ENCODE measurements at regions not wholly inside any gene's neighbourhood (a gene's known extent, or its start where the extent isn't known, plus 50 kb on each side); places are given as distances from the start of the nearest gene placed in this dataset.

DNA sequence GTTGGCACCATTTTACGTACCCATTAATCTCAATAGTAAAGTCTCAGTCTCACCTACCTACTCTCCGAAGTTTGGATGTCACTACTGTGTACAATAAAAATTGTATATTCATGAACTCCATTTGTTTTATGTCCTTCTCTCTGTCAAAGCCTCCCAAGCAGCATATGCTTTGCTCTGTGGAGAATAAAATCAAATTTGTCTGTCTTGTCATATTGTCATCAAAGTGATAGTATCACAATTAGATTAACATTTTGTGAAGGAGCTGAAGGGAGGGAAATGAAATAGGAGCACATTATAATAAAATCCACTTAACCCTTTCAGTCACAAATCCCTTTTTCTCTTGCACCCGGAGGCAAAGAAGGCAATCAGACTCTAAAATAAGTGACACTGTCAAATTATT lies 177.1 kb upstream of the RRP15 start:
- ChIA-PET CTCF (no interaction called here), POLR2A (no interaction called here)
- Mint-ChIP-seq H3K4me1 (no peaks in the 10 kb centered on the region), H3K9me3 (peaks cover 0 to 5% (median 4%) of the 10 kb centered on the region in 5 donors), H3K36me3 (no peaks in the 10 kb centered on the region), H3K4me3 (no peak overlapping the region), H3K27ac (no peak overlapping the region), H3K27me3 (no peaks in the 10 kb centered on the region)
- H3K27me3 ChIP-seq (ENCODE audit: insufficient read depth, low read length, poor library complexity, severe bottlenecking) = no peaks in the 10 kb centered on the region
- no peak overlapping the region for H3K27ac ChIP-seq (ENCODE audit: low read depth, low read length)
- H3K9me3 ChIP-seq (ENCODE audit: low read length) = no peaks in the 10 kb centered on the region
- DNase-seq = no peak
- no peaks in the 10 kb centered on the region for H3K4me1 ChIP-seq (ENCODE audit: insufficient read depth, low read length)
- no peak overlapping the region for H3K4me3 ChIP-seq (ENCODE audit: low read length)
- no peaks in the 10 kb centered on the region for H3K36me3 ChIP-seq (ENCODE audit: insufficient read depth, low read length)

DNA sequence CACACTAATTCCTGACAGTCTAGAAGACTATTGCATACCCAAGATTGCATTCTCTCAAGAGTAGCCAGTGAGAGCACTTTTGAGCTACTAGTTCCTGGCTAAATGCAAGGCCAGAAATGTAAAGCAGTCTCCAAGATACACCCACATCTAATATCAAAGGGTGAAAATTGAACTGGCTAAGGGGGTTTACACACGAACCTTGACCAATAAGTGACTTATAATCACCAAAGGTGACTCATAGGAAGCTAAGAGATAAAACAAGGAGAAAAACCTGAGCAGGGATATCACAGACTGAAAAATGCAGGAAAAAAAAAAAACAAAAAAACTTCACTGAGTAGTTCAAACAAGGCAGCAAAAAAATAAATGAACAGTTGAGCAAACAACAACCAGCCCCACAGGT lies 172.2 kb upstream of the RRP15 start:
- no peaks in the 10 kb centered on the region for H3K27me3 Mint-ChIP-seq
- POLR2A ChIA-PET = interaction anchor here (0.6 kb wide), 1 partner anchor 20 kb away, joined by 3 read pairs; no protein-coding TSS in a partner anchor
- no peak overlapping the region for H3K4me3 Mint-ChIP-seq
- H3K27ac Mint-ChIP-seq = no peak overlapping the region
- Histone ChIP-seq H3K27ac (ENCODE audit: low read depth, low read length) (no peak overlapping the region), H3K9me3 (ENCODE audit: low read length) (no peaks in the 10 kb centered on the region), H3K4me3 (ENCODE audit: low read length) (no peak overlapping the region), H3K36me3 (ENCODE audit: insufficient read depth, low read length) (no peaks in the 10 kb centered on the region), H3K4me1 (ENCODE audit: insufficient read depth, low read length) (no peaks in the 10 kb centered on the region), H3K27me3 (ENCODE audit: insufficient read depth, low read length, poor library complexity, severe bottlenecking) (no peaks in the 10 kb centered on the region)
- H3K4me1 Mint-ChIP-seq = no peaks in the 10 kb centered on the region
- CTCF ChIA-PET = no interaction called here
- no peaks in the 10 kb centered on the region for H3K36me3 Mint-ChIP-seq
- peaks cover 4 to 32% (median 9%) of the 10 kb centered on the region in 5 donors for H3K9me3 Mint-ChIP-seq
- no peak for DNase-seq

DNA sequence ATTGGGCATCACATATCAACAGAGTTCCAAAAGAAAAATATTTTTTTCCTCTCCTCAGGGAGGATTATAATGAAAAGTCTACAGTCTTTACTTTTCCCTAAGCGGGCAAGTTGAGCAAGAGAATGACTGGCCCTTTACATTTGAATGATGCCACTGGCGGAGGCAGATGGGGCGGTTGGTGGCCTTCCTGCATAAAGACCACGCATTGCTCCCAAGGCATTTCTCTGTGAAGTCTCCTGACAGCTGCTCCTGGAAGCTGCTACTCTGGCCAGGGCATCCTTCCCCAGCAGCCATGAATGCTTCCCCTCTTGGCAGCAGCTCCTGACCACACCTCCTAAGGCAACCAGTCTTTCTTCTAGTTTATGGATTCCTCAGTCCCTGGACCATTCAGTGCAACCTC lies 161.1 kb upstream of the RRP15 start:
- H3K27me3 Mint-ChIP-seq = no peaks in the 10 kb centered on the region
- H3K36me3 Mint-ChIP-seq = no peaks in the 10 kb centered on the region
- H3K4me1 Mint-ChIP-seq = no peaks in the 10 kb centered on the region
- H3K4me3 ChIP-seq (ENCODE audit: low read length) = no peak overlapping the region
- ChIA-PET POLR2A (no interaction called here), CTCF (no interaction called here)
- no peaks in the 10 kb centered on the region for H3K9me3 ChIP-seq (ENCODE audit: low read length)
- H3K36me3 ChIP-seq (ENCODE audit: insufficient read depth, low read length) = no peaks in the 10 kb centered on the region
- H3K4me1 ChIP-seq (ENCODE audit: insufficient read depth, low read length) = no peaks in the 10 kb centered on the region
- peaks cover 0 to 7% (median 0%) of the 10 kb centered on the region in 5 donors for H3K9me3 Mint-ChIP-seq
- H3K4me3 Mint-ChIP-seq = no peak overlapping the region
- H3K27me3 ChIP-seq (ENCODE audit: insufficient read depth, low read length, poor library complexity, severe bottlenecking) = no peaks in the 10 kb centered on the region
- no peak overlapping the region for H3K27ac ChIP-seq (ENCODE audit: low read depth, low read length)
- H3K27ac Mint-ChIP-seq = no peak overlapping the region
- no peak for DNase-seq

DNA sequence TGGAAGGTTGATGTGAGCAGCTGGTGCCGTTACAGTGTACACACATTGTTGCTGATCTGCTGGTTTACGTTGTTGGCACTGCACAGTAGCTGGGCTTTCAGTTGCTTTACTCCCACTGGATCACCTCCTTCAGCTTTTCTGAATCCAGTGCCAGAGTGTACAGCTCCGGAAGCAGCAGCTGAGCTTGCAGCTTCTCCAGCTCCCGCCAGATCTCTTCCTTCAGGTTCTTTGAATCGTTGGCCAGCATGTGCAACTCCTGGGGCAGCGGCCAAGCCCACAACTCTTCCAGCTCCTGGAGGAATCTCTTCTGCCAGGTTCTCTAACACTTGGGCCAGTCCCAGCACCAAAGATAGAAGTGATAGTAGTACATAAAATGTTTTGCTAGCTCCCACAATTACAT lies 149.7 kb upstream of the RRP15 start:
- ChIA-PET POLR2A (no interaction called here), CTCF (no interaction called here)
- no peaks in the 10 kb centered on the region for H3K27me3 Mint-ChIP-seq
- H3K27ac Mint-ChIP-seq = no peak overlapping the region
- no peaks in the 10 kb centered on the region for H3K4me1 ChIP-seq (ENCODE audit: insufficient read depth, low read length)
- no peak overlapping the region for H3K4me3 ChIP-seq (ENCODE audit: low read length)
- H3K27me3 ChIP-seq (ENCODE audit: insufficient read depth, low read length, poor library complexity, severe bottlenecking) = no peaks in the 10 kb centered on the region
- H3K9me3 ChIP-seq (ENCODE audit: low read length) = no peaks in the 10 kb centered on the region
- H3K36me3 Mint-ChIP-seq = no peaks in the 10 kb centered on the region
- H3K27ac ChIP-seq (ENCODE audit: low read depth, low read length) = no peak overlapping the region
- H3K4me3 Mint-ChIP-seq = no peak overlapping the region
- H3K4me1 Mint-ChIP-seq = no peaks in the 10 kb centered on the region
- H3K9me3 Mint-ChIP-seq = peaks cover 0 to 15% (median 2%) of the 10 kb centered on the region in 5 donors
- DNase-seq = no peak
- H3K36me3 ChIP-seq (ENCODE audit: insufficient read depth, low read length) = no peaks in the 10 kb centered on the region

DNA sequence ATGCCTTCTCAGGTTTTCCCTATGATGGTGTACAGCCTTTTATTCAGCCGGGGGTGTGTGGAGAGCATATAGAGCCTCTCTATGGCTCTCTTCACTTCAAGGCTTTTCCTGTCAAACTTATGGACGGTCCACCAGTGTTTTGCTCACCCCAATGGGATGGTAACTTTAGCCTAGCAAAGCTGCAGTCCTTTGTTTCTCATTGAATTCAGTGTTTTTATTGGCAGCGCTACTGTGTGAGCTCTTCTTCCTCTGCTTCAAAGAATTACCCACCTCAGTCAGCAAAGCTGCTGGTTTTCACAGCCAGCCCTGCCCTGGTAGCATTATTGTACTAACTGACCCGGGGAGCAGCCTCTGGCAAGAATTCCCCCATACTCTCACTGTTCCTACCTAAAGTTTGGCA lies 145.3 kb upstream of the RRP15 start:
- Mint-ChIP-seq H3K36me3 (no peaks in the 10 kb centered on the region), H3K4me3 (no peak overlapping the region), H3K27me3 (no peaks in the 10 kb centered on the region), H3K27ac (no peak overlapping the region), H3K4me1 (no peaks in the 10 kb centered on the region), H3K9me3 (peaks cover 4 to 9% (median 5%) of the 10 kb centered on the region in 5 donors)
- Histone ChIP-seq H3K4me1 (ENCODE audit: insufficient read depth, low read length) (no peaks in the 10 kb centered on the region), H3K9me3 (ENCODE audit: low read length) (no peaks in the 10 kb centered on the region), H3K27ac (ENCODE audit: low read depth, low read length) (no peak overlapping the region), H3K27me3 (ENCODE audit: insufficient read depth, low read length, poor library complexity, severe bottlenecking) (no peaks in the 10 kb centered on the region), H3K36me3 (ENCODE audit: insufficient read depth, low read length) (no peaks in the 10 kb centered on the region), H3K4me3 (ENCODE audit: low read length) (no peak overlapping the region)
- DNase-seq = no peak
- ChIA-PET POLR2A (no interaction called here), CTCF (interaction anchor here (0.6 kb wide), 1 partner anchor 9 kb away, joined by 3 read pairs; no protein-coding TSS in a partner anchor)

DNA sequence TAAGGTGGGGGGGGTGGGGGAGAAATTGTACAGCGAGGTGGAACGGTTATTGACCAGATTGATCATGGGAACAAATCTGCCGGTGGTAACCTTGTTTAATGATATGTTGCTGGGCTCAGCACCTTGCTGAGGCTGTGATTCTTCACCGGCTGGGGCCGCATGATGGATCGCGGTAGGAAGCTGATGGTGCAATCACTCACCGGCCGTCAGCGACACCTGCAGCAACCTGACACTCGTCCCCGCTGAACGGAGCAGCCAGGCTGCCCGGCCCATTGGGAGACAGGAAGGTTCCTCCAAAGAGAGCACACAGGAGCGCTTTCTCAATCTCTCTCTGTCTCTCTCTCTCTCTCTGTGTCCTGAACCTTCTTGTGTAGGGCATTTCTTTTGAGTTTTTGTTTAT lies 128.5 kb upstream of the RRP15 start:
- H3K9me3 ChIP-seq (ENCODE audit: low read length) = no peaks in the 10 kb centered on the region
- H3K27ac Mint-ChIP-seq = no peak overlapping the region
- CTCF ChIA-PET = interaction anchor here (0.7 kb wide), 1 partner anchor 12 kb away, joined by 3 read pairs; no protein-coding TSS in a partner anchor
- no peaks in the 10 kb centered on the region for H3K36me3 ChIP-seq (ENCODE audit: insufficient read depth, low read length)
- H3K27ac ChIP-seq (ENCODE audit: low read depth, low read length) = no peak overlapping the region
- DNase-seq = no peak
- no peaks in the 10 kb centered on the region for H3K36me3 Mint-ChIP-seq
- POLR2A ChIA-PET = no interaction called here
- no peaks in the 10 kb centered on the region for H3K4me1 Mint-ChIP-seq
- no peaks in the 10 kb centered on the region for H3K4me1 ChIP-seq (ENCODE audit: insufficient read depth, low read length)
- no peak overlapping the region for H3K4me3 ChIP-seq (ENCODE audit: low read length)
- no peak overlapping the region for H3K4me3 Mint-ChIP-seq
- peaks cover 0 to 6% (median 3%) of the 10 kb centered on the region in 5 donors for H3K9me3 Mint-ChIP-seq
- peaks cover 8 to 20% of the 10 kb centered on the region in 2 donors for H3K27me3 Mint-ChIP-seq
- no peaks in the 10 kb centered on the region for H3K27me3 ChIP-seq (ENCODE audit: insufficient read depth, low read length, poor library complexity, severe bottlenecking)

DNA sequence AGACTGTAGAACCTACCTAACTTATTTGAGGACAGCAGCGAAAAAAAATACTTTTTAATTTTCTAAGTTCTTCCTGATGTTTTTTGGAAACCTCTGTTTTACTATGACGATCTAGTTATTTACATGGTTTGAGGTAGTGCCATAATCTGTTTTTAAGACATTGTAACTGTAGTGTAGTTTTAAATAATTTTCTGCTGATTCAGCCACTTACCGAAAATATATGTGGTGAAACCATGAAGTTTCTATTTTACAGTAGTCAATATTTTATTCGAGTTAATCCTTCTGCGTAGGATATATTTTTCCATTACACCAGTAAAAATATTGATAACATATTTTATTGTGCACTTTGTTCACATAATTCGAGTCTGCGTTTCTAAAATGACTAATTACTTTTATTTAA lies 121.7 kb upstream of the RRP15 start:
- peaks cover 0 to 12% (median 2%) of the 10 kb centered on the region in 5 donors for H3K9me3 Mint-ChIP-seq
- H3K4me1 Mint-ChIP-seq = peaks cover 12 to 22% (median 21%) of the 10 kb centered on the region in 3 donors
- H3K27me3 Mint-ChIP-seq = peaks cover 38 to 61% of the 10 kb centered on the region in 2 donors
- ChIA-PET CTCF (no interaction called here), POLR2A (no interaction called here)
- Histone ChIP-seq H3K4me3 (ENCODE audit: low read length) (no peak overlapping the region), H3K4me1 (ENCODE audit: insufficient read depth, low read length) (peaks cover 4% of the 10 kb centered on the region), H3K27ac (ENCODE audit: low read depth, low read length) (no peak overlapping the region), H3K9me3 (ENCODE audit: low read length) (no peaks in the 10 kb centered on the region), H3K27me3 (ENCODE audit: insufficient read depth, low read length, poor library complexity, severe bottlenecking) (peaks cover 11% of the 10 kb centered on the region), H3K36me3 (ENCODE audit: insufficient read depth, low read length) (no peaks in the 10 kb centered on the region)
- no peaks in the 10 kb centered on the region for H3K36me3 Mint-ChIP-seq
- peak overlapping the region in 3 of 7 donors; percentile 74 to 79 (median 78) for H3K4me3 Mint-ChIP-seq
- DNase-seq = no peak
- no peak overlapping the region for H3K27ac Mint-ChIP-seq

DNA sequence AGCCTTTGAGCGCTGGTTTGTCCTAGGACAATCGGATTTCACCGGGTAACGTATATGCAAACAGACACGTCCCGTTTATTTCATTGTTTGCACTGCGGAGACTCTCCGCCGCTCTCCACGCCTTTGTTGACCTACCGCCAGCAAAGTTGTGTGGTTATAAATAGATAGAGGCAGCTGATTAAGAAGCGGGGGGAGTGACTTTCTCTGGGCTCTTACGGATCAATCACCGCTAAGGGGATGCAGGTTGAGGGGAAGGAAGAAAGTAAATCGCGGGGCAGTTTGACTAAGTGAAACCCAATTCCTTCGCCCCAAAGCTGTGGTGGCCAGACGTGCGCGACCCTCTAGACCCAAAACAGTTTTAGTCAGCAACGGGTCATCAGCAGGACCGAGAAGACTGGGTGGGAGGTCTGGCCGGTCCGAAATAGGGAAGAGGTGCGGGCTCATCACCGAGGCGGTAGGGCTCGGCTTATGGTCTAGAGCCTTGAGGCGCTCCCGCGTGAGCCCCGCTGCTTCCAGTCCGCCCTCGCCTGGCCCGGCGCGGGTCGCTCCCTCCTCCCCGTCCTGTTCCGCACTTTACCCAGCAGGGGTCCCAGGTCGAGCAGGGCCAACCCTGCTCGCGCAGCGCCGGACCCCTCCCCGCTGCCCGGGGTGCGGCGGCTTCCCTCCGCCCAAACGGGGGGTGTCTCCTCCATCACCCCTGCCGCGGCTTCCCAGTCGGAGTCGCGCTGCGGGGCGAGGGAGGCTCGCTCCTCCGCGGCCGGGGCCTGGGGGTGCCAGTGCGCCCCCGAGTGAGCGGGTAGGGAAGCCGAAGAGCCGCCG lies 120.8 kb upstream of the RRP15 start:
- ChIA-PET CTCF (no interaction called here), POLR2A (no interaction called here)
- H3K4me3 ChIP-seq (ENCODE audit: low read length) = no peak overlapping the region
- H3K9me3 ChIP-seq (ENCODE audit: low read length) = no peaks in the 10 kb centered on the region
- peaks cover 4% of the 10 kb centered on the region for H3K4me1 ChIP-seq (ENCODE audit: insufficient read depth, low read length)
- H3K36me3 Mint-ChIP-seq = no peaks in the 10 kb centered on the region
- H3K27ac ChIP-seq (ENCODE audit: low read depth, low read length) = no peak overlapping the region
- peaks cover 33 to 65% of the 10 kb centered on the region in 2 donors for H3K27me3 Mint-ChIP-seq
- H3K36me3 ChIP-seq (ENCODE audit: insufficient read depth, low read length) = no peaks in the 10 kb centered on the region
- H3K27me3 ChIP-seq (ENCODE audit: insufficient read depth, low read length, poor library complexity, severe bottlenecking) = peaks cover 11% of the 10 kb centered on the region
- peaks cover 0 to 12% (median 0%) of the 10 kb centered on the region in 5 donors for H3K9me3 Mint-ChIP-seq
- H3K4me3 Mint-ChIP-seq = peak overlapping the region; percentile 64 to 91 (median 76)
- no peak for DNase-seq
- H3K27ac Mint-ChIP-seq = peak overlapping the region in 2 of 8 donors; percentile 13 to 65
- peaks cover 12 to 22% (median 21%) of the 10 kb centered on the region in 3 donors for H3K4me1 Mint-ChIP-seq

Data from CD8-positive, alpha-beta memory T cell (primary cell).